ENCODE measurements at regions not wholly inside any gene's neighbourhood (a gene's known extent, or its start where the extent isn't known, plus 50 kb on each side); places are given as distances from the start of the nearest gene placed in this dataset.

GRCh38 chr11:95717314-95717713 is 72.3 kb downstream of the FAM76B start:
- DNase-seq (ENCODE audit: low read depth in 2 of 2) = no peak

- no peak for DNase-seq (ENCODE audit: low read depth in 2 of 2)
Measured at GRCh38 chr11:95716266-95716665, 73.3 kb downstream of the FAM76B start.

GRCh38 chr11:95715777-95716241 is 73.8 kb downstream of the FAM76B start:
- peak; percentile 11 to 38 for DNase-seq (ENCODE audit: low read depth in 2 of 2)

GRCh38 chr11:95714843-95715776 is 74.5 kb downstream of the FAM76B start:
- DNase-seq (ENCODE audit: low read depth in 2 of 2) = no peak

GRCh38 chr11:95713428-95713827 is 76.2 kb downstream of the FAM76B start:
- no peak for DNase-seq (ENCODE audit: low read depth in 2 of 2)

GRCh38 chr11:95711945-95712221 is 77.7 kb downstream of the FAM76B start:
- no peak for DNase-seq (ENCODE audit: low read depth in 2 of 2)

GRCh38 chr11:95711162-95711944 is 78.2 kb downstream of the FAM76B start:
- DNase-seq (ENCODE audit: low read depth in 2 of 2) = no peak

GRCh38 chr11:95708681-95709080 is 80.9 kb downstream of the FAM76B start:
- no peak for DNase-seq (ENCODE audit: low read depth in 2 of 2)

GRCh38 chr11:95706974-95707387 is 82.6 kb downstream of the FAM76B start:
- no peak for DNase-seq (ENCODE audit: low read depth in 2 of 2)

- DNase-seq (ENCODE audit: low read depth in 2 of 2) = peak; percentile 78 to 81
Measured at GRCh38 chr11:95705485-95706124, 84.0 kb downstream of the FAM76B start.

- no peak for DNase-seq (ENCODE audit: low read depth in 2 of 2)
Measured at GRCh38 chr11:95704865-95705264, 84.7 kb downstream of the FAM76B start.

- no peak for DNase-seq (ENCODE audit: low read depth in 2 of 2)
Measured at GRCh38 chr11:95703049-95703448, 86.5 kb downstream of the FAM76B start.

GRCh38 chr11:95702526-95702925 is 87.1 kb downstream of the FAM76B start:
- no peak for DNase-seq (ENCODE audit: low read depth in 2 of 2)

GRCh38 chr11:95700471-95700817 is 89.1 kb downstream of the FAM76B start:
- no peak for DNase-seq (ENCODE audit: low read depth in 2 of 2)

- no peak for DNase-seq (ENCODE audit: low read depth in 2 of 2)
Measured at GRCh38 chr11:95699631-95700470, 89.7 kb downstream of the FAM76B start.

- DNase-seq (ENCODE audit: low read depth in 2 of 2) = no peak
Measured at GRCh38 chr11:95698676-95699557, 90.7 kb downstream of the FAM76B start.

GRCh38 chr11:95697614-95698408 is 91.8 kb downstream of the FAM76B start:
- DNase-seq (ENCODE audit: low read depth in 2 of 2) = no peak

GRCh38 chr11:95695181-95695580 is 94.4 kb downstream of the FAM76B start:
- DNase-seq (ENCODE audit: low read depth in 2 of 2) = no peak

GRCh38 chr11:95693298-95693697 is 96.3 kb downstream of the FAM76B start:
- DNase-seq (ENCODE audit: low read depth in 2 of 2) = no peak
